Peyer's patch (tissue), 4 donors: ENCODE measurements at regions not wholly inside any gene's neighbourhood (a gene's known extent, or its start where the extent isn't known, plus 50 kb on each side); places are given as distances from the start of the nearest gene placed in this dataset.

Source experiments
- DNase-seq, 3 donors: peaks; one replicate each; pipeline ENCODE4 v3.0.0-alpha.2; 2017 to 2019
- H3K27ac ChIP-seq, 4 donors: fragments of 200-600 bp; sonication (generic); one replicate each; pipeline ENCODE4 v1.5.1; 2016 to 2019
- H3K27me3 ChIP-seq, 2 donors: fragments of 200-600 bp; sonication (generic); one replicate each; pipeline ENCODE4 v1.5.1; 2019
- H3K36me3 ChIP-seq, 3 donors: fragments of 200-600 bp; sonication (generic); one replicate each; pipeline ENCODE4 v1.5.1; 2016 to 2019
- H3K4me1 ChIP-seq, 4 donors: fragments of 200-600 bp; sonication (generic); one replicate each; pipeline ENCODE4 v1.5.1; 2016 to 2019
- H3K4me3 ChIP-seq, 4 donors: fragments of 200-600 bp; sonication (generic); 1 replicate in 3 of 4; 2 replicates in 1 of 4; pipeline ENCODE4 v1.5.1; 2016 to 2019; ENCODE audit warnings: mild to moderate bottlenecking in 1 of 4
- H3K9me3 ChIP-seq, 4 donors: fragments of 200-600 bp; sonication (generic); one replicate each; pipeline ENCODE4 v1.5.1; 2016 to 2019; ENCODE audit warnings: mild to moderate bottlenecking in 1 of 4
- POLR2A ChIP-seq, 2 donors: fragments of 450-650 bp; IDR thresholded peaks; one replicate each; pipeline ENCODE4 v1.5.1; 2017; ENCODE audit warnings: antibody characterized with exemption in 2 of 2, mild to moderate bottlenecking in 2 of 2, moderate library complexity in 2 of 2
- TF ChIP-seq, protein P1 (sequence below), 6 experiments: fragments of 450-650 bp in 4 of 6; fragments of 200-600 bp in 2 of 6; sonication (generic) in 1 of 6; IDR thresholded peaks; one replicate each; pipeline ENCODE4 v1.5.1; 2017 to 2019; ENCODE audit warnings: antibody characterized with exemption in 6 of 6, mild to moderate bottlenecking in 3 of 6, moderate library complexity in 1 of 6

DNA sequence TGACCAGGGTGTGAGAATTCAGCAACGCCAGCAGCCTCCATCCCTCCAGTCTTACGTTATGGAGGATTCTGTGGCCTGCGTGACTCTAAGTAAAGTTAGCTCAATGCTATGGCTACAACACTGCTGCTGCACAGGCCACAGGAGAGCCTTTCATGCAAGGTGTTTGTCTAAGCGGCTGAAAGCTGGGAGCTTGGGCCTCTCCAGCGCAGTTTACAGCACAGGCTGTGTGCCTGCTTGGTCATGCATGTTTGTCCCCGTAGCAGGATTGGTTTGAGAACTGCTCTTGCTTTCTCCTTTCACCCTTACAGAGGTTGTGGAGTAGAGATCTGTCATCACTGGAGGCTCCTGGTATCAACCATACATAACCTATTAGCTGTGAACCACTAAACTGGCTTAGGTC lies 113.1 kb upstream of the TMCC3 start:
- H3K27me3 ChIP-seq, result no peaks in the 10 kb centered on the region
- DNase-seq, result no peak

DNA sequence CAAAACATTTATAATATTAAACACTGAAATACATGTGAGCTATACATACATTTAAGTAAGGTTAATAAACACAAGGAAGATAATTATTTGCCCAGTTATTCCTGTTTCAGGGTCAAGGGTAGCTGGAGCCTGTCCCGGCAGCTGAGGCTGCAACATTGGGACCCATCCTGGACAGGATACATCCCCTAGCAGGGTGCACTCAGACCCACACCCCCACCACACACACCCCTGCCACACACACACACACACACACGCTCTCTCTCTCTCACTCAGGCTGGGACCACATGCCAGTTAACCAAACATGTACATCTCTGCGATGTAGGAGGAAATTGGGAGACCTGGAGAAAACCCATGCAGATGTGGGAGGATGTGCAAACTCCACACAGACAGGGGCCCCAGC lies 112.6 kb upstream of the TMCC3 start:
- no peak for DNase-seq
- TF ChIP-seq, protein P1, sequence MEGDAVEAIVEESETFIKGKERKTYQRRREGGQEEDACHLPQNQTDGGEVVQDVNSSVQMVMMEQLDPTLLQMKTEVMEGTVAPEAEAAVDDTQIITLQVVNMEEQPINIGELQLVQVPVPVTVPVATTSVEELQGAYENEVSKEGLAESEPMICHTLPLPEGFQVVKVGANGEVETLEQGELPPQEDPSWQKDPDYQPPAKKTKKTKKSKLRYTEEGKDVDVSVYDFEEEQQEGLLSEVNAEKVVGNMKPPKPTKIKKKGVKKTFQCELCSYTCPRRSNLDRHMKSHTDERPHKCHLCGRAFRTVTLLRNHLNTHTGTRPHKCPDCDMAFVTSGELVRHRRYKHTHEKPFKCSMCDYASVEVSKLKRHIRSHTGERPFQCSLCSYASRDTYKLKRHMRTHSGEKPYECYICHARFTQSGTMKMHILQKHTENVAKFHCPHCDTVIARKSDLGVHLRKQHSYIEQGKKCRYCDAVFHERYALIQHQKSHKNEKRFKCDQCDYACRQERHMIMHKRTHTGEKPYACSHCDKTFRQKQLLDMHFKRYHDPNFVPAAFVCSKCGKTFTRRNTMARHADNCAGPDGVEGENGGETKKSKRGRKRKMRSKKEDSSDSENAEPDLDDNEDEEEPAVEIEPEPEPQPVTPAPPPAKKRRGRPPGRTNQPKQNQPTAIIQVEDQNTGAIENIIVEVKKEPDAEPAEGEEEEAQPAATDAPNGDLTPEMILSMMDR (IDR thresholded peaks at IDR 0.05), result no peak
- TF ChIP-seq POLR2A (IDR thresholded peaks at IDR 0.05), result no peak
- Histone ChIP-seq H3K27me3 (no peaks in the 10 kb centered on the region), H3K27ac (no peak overlapping the region), H3K36me3 (no peaks in the 10 kb centered on the region), H3K9me3 (no peaks in the 10 kb centered on the region), H3K4me3 (no peak overlapping the region), H3K4me1 (peaks cover 0 to under 1% (median 0%) of the 10 kb centered on the region in 4 donors)

More for the DNA sequence above, 113.1 kb upstream of the TMCC3 start:
- TF ChIP-seq POLR2A (IDR thresholded peaks at IDR 0.05), result no peak
- TF ChIP-seq, protein P1 (IDR thresholded peaks at IDR 0.05), result no peak
- no peaks in the 10 kb centered on the region for H3K36me3 ChIP-seq
- peaks cover 0 to 6% (median 0%) of the 10 kb centered on the region in 4 donors for H3K4me1 ChIP-seq
- H3K27ac ChIP-seq, result no peak overlapping the region
- no peaks in the 10 kb centered on the region for H3K9me3 ChIP-seq
- no peak overlapping the region for H3K4me3 ChIP-seq

DNA sequence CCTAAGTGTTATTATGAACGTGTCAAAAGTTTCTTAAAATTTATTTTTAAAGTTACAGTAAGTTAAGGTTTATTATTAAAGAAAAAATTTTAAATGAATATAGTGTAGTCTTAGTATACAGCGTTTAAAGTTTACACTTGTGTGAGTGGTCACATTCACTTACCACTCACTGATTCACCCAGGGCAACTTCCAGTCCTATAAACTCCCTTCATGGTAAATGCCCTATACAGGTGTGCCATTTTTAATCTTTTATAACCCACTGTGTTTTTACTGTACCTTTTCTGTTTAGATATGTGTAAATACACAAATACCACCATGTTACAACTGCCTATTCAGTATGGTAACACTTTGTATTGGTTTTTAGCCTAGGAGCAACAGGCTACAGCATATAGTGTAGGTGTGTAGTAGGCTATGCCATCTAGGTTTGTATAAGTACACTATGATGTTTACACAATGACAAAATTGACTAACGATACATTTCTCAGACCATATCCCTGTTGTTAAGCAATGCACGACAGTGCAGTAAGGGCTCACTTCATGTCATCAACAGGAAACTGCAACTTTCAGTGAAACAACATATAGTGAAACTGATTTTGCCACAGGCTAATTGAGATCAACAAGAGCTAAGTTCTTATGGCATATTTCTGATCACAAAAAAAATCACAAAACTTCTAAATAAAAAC lies 112.0 kb upstream of the TMCC3 start:
- Histone ChIP-seq H3K9me3 (no peaks in the 10 kb centered on the region), H3K4me3 (no peak overlapping the region)

DNA sequence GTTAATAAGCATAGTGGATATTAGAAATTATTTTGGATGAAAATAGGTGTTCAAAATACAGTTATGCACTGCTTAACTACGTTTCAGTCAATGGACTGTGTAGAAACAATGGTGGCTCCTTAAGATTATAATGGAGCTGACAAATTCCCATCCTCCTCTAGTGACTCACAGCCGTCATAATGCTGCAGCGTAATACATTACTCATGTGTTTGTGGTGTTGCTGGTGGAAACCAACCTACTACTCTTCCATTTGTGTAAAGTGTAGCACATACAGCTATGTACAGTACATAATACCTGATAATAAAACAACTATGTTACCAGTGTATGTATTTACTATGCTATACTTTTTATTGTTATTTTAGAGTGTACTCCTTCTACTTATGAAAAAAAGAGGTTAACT lies 111.2 kb upstream of the TMCC3 start:
- Histone ChIP-seq H3K27ac (no peak overlapping the region), H3K4me3 (no peak overlapping the region), H3K36me3 (no peaks in the 10 kb centered on the region), H3K9me3 (no peaks in the 10 kb centered on the region), H3K27me3 (no peaks in the 10 kb centered on the region), H3K4me1 (no peaks in the 10 kb centered on the region)
- DNase-seq, result no peak
- TF ChIP-seq, protein P1 (IDR thresholded peaks at IDR 0.05), result no peak
- TF ChIP-seq POLR2A (IDR thresholded peaks at IDR 0.05), result no peak

More for the DNA sequence above, 112.0 kb upstream of the TMCC3 start:
- DNase-seq, result no peak
- H3K27ac ChIP-seq, result no peak overlapping the region
- no peak for TF ChIP-seq POLR2A (IDR thresholded peaks at IDR 0.05)
- TF ChIP-seq, protein P1 (IDR thresholded peaks at IDR 0.05), result no peak
- no peaks in the 10 kb centered on the region for H3K27me3 ChIP-seq
- H3K36me3 ChIP-seq, result no peaks in the 10 kb centered on the region
- H3K4me1 ChIP-seq, result no peaks in the 10 kb centered on the region

DNA sequence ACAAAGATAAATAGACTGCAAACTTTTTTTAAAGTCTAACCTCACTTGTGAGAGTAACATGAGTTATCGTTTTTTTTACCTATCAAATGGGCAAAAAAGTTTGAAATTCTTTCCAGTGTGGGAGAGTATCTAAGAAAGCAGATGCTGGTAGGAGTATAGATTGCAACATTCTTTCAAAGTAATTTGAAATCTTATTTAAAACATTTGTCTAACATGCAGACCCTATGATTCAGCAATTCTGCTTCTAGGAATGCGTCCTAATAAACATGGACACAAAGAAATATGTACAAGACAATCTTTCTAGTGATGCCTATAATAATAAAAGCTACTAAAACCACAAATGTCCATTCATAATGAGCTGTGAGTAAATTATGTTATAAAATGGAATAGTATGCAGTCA lies 110.4 kb upstream of the TMCC3 start:
- H3K4me1 ChIP-seq, result no peaks in the 10 kb centered on the region
- H3K27me3 ChIP-seq, result no peaks in the 10 kb centered on the region
- no peak for DNase-seq
- TF ChIP-seq POLR2A (IDR thresholded peaks at IDR 0.05), result no peak
- TF ChIP-seq, protein P1 (IDR thresholded peaks at IDR 0.05), result no peak
- no peak overlapping the region for H3K27ac ChIP-seq
- H3K9me3 ChIP-seq, result no peaks in the 10 kb centered on the region
- no peaks in the 10 kb centered on the region for H3K36me3 ChIP-seq
- H3K4me3 ChIP-seq, result no peak overlapping the region
